SHP77 (cell line): ENCODE measurements at regions not wholly inside any gene's neighbourhood (a gene's known extent, or its start where the extent isn't known, plus 50 kb on each side); places are given as distances from the start of the nearest gene placed in this dataset.

Experiments
- DNase-seq, 2 experiments: peaks; one replicate each; lab custom pipeline; 2025; lab: John Stamatoyannopoulos, UW

- DNase-seq: no peak
Observed at GRCh38 chr3:10763817-10764258, 52.2 kb upstream of the SLC6A11 start.

DNA sequence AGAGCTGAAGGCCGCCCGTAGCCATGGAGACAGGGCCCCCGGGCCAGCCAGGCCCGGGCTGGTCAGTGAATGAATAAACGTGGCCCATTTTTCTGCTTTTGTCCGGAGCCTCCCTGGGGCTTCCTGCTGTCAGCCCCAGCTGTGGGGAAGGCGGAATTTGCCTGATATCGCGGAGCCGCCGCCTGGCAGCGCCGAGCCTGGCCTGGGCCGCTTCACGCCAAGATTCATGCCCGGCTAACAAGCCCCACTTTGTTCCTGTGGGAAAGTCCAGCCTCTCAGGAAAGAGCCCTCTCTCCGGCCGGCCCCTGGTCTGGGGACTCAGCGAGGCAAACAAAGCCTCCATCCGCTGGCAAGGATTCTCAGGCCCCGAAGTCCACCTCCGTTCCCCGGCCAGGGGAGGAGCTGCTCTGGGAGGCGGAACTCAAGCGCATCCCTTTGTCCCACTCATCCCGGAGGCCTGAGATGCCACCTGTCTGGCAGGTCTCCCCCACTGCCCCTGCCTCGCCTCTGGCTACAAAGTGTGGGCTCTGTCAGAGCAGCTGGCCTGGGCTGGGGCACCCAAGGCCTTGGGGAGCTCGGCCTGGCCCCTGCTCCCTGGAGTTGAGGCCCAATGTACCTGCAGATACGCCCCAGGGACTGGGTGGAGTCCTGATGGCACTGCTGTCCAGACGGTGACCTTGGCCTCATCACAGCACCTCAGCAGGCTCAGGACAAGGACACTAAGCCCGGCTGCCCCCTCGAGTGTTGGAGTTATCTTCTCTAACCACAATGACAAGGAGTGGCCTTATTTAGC lies 51.6 kb upstream of the SLC6A11 start:
- no peak for DNase-seq

- DNase-seq: no peak
Observed at GRCh38 chr3:10766049-10766705, 49.9 kb upstream of the SLC6A11 start.
